HL-60 (cell line): ENCODE measurements at regions not wholly inside any gene's neighbourhood (a gene's known extent, or its start where the extent isn't known, plus 50 kb on each side); places are given as distances from the start of the nearest gene placed in this dataset.

Experiments
- TF ChIP-seq, protein P1 (sequence below): IDR thresholded peaks from 2 replicates; pipeline ENCODE4 v1.6.1; 2012; ENCODE audit warnings: low read depth; ENCODE audit not compliant: insufficient replicate concordance
- TF ChIP-seq, protein P2 (sequence below): IDR thresholded peaks from one replicate; pipeline ENCODE4 v1.5.1; 2011; ENCODE audit warnings: low read length, control low read depth, inconsistent platforms; ENCODE audit not compliant: insufficient read depth

- TF ChIP-seq, protein P1, sequence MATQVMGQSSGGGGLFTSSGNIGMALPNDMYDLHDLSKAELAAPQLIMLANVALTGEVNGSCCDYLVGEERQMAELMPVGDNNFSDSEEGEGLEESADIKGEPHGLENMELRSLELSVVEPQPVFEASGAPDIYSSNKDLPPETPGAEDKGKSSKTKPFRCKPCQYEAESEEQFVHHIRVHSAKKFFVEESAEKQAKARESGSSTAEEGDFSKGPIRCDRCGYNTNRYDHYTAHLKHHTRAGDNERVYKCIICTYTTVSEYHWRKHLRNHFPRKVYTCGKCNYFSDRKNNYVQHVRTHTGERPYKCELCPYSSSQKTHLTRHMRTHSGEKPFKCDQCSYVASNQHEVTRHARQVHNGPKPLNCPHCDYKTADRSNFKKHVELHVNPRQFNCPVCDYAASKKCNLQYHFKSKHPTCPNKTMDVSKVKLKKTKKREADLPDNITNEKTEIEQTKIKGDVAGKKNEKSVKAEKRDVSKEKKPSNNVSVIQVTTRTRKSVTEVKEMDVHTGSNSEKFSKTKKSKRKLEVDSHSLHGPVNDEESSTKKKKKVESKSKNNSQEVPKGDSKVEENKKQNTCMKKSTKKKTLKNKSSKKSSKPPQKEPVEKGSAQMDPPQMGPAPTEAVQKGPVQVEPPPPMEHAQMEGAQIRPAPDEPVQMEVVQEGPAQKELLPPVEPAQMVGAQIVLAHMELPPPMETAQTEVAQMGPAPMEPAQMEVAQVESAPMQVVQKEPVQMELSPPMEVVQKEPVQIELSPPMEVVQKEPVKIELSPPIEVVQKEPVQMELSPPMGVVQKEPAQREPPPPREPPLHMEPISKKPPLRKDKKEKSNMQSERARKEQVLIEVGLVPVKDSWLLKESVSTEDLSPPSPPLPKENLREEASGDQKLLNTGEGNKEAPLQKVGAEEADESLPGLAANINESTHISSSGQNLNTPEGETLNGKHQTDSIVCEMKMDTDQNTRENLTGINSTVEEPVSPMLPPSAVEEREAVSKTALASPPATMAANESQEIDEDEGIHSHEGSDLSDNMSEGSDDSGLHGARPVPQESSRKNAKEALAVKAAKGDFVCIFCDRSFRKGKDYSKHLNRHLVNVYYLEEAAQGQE = no peak
- TF ChIP-seq, protein P2, sequence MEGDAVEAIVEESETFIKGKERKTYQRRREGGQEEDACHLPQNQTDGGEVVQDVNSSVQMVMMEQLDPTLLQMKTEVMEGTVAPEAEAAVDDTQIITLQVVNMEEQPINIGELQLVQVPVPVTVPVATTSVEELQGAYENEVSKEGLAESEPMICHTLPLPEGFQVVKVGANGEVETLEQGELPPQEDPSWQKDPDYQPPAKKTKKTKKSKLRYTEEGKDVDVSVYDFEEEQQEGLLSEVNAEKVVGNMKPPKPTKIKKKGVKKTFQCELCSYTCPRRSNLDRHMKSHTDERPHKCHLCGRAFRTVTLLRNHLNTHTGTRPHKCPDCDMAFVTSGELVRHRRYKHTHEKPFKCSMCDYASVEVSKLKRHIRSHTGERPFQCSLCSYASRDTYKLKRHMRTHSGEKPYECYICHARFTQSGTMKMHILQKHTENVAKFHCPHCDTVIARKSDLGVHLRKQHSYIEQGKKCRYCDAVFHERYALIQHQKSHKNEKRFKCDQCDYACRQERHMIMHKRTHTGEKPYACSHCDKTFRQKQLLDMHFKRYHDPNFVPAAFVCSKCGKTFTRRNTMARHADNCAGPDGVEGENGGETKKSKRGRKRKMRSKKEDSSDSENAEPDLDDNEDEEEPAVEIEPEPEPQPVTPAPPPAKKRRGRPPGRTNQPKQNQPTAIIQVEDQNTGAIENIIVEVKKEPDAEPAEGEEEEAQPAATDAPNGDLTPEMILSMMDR = no peak
These were observed 64.4 kb upstream of the KCNG1 start for GRCh38 chr20:51087266-51087665.
